22Rv1 (cell line): ENCODE measurements at regions not wholly inside any gene's neighbourhood (a gene's known extent, or its start where the extent isn't known, plus 50 kb on each side); places are given as distances from the start of the nearest gene placed in this dataset.

Experiments used
- CTCF ChIP-seq: fragments of 450-650 bp; IDR thresholded peaks from 2 replicates; pipeline ENCODE4 v1.5.1; 2017; ENCODE audit warnings: mild to moderate bottlenecking
- ZFX ChIP-seq: fragments of 450-650 bp; IDR thresholded peaks from 2 replicates; pipeline ENCODE4 v1.6.1; 2017; ENCODE audit warnings: antibody characterized with exemption, borderline replicate concordance

- no peak for TF ChIP-seq CTCF
- TF ChIP-seq ZFX, result no peak
Observed at GRCh38 chr5:33332804-33333203, 108.0 kb upstream of the TARS1 start.
